AG04449 (cell line): ENCODE measurements at regions not wholly inside any gene's neighbourhood (a gene's known extent, or its start where the extent isn't known, plus 50 kb on each side); places are given as distances from the start of the nearest gene placed in this dataset.

ENCODE experiments used
- CTCF ChIA-PET: fragments of 350-600 bp; formaldehyde crosslinking; extraction: SDS; loops from one replicate; lab custom pipeline; 2021; ENCODE audit warnings: antibody characterized with exemption; lab: Yijun Ruan, JAX
- POLR2A ChIA-PET: fragments of 400-600, 350-600 bp; formaldehyde crosslinking; extraction: SDS; loops from one replicate; lab custom pipeline; 2020; ENCODE audit warnings: antibody characterized with exemption, inconsistent platforms; lab: Yijun Ruan, JAX
- DNase-seq: peaks from one replicate; pipeline ENCODE4 v3.0.0-alpha.2; 2010; ENCODE audit warnings: low read depth, low spot score
- H3K4me3 ChIP-seq: 2 replicates; pipeline ENCODE4 v1.5.1; 2011; ENCODE audit warnings: low read depth, mild to moderate bottlenecking, control low read depth, low read length
- CTCF ChIP-seq: IDR thresholded peaks from one replicate; pipeline ENCODE4 v1.5.1; 2011; ENCODE audit warnings: mild to moderate bottlenecking, moderate library complexity, low read length, control low read depth, inconsistent platforms; ENCODE audit not compliant: insufficient read depth; ENCODE audit errors: missing control alignments

DNA sequence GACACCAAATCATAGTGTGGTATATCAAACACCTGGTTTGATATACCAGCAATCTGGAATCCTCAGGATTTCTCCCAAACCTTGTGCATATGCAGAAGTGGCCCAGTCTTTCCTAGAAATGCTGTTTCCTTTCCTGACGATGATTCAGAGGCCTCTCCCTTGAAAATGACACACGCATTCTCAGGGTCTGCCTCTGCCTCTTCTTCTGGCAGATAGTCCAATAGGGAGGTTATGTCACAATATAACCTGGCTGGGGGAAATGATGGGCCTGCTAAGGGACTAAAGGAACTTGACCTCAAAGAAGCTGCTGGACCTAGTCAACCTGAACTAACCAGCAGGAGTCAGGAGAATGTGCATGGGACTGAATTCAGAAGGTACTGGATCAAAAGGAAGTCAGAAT, 435.2 kb downstream of the IDS start:
- no peak for DNase-seq
- POLR2A ChIA-PET = no interaction called here
- CTCF ChIA-PET = no interaction called here
- no peak overlapping the region for H3K4me3 ChIP-seq
- no peak for TF ChIP-seq CTCF

DNA sequence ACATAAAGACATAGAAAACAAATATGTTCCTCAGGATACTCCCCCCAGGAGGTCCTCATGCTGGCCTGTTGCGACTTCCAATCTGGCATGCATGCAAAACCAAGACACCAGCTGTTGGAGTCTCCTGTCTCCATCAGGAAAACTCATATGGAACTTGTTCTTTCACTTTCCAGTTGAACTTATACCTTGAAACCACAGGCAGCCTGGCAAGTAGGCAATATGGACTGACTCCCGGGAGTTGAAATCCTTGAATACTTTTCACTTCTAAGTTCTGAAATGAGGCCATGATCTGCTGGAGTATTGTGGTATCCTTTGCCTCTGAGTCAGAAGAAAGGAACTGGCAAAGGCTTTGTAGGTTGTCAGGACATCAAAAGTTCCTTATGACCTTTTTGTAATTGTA, 444.2 kb downstream of the IDS start:
- ChIA-PET CTCF (no interaction called here), POLR2A (no interaction called here)
- H3K4me3 ChIP-seq = no peak overlapping the region
- DNase-seq = no peak
- TF ChIP-seq CTCF = no peak
